ENCODE measurements at regions not wholly inside any gene's neighbourhood (a gene's known extent, or its start where the extent isn't known, plus 50 kb on each side); places are given as distances from the start of the nearest gene placed in this dataset.

DNA sequence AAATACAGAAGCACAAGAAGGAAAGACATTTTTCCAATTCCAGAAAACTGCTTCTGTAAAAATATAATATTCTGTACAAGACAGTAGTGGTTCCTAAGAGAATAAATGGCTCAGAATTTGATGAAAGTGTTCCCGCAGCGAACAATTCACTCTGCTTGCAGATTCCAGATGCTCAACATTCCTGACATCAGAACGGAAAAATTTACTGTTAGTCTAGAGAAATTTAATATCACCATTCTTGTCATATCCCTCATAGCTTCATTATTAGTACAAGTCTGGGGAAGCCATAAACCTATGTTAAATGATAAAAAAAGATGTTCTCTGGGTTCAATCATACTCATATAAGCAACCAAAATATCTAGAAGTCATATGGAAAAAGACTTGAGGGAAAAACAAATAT, 83.6 kb downstream of the MPP7 start:
- Histone ChIP-seq H3K27ac (no peak overlapping the region), H3K4me1 (ENCODE audit: control insufficient read depth in 1 of 2, insufficient read depth in 1 of 2, low read depth in 1 of 2, low read length in 1 of 2) (no peaks in the 10 kb centered on the region)

DNA sequence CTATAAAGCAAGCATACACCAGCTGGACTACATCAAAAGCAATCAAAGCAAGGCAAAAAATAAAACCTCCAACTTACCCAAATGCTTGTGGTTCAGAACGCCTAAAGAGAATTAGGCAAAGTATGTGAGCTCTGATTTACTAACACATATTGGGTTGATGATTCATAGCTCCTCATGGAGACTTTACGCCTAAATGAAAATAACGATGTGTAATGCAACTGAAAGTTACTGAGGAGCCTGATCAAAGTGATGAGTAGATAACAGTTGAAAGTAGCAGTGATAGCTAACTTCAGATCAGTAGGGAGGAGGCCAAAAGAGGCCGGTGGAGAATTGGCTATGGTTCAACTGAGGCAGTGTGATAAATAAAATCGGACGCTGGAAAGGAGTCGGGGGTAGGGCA, 85.0 kb downstream of the MPP7 start:
- no peaks in the 10 kb centered on the region for H3K27me3 ChIP-seq
- no peaks in the 10 kb centered on the region for H3K36me3 ChIP-seq
- H3K27ac ChIP-seq = no peak overlapping the region
- H3K4me1 ChIP-seq (ENCODE audit: control insufficient read depth in 1 of 2, insufficient read depth in 1 of 2, low read depth in 1 of 2, low read length in 1 of 2) = no peaks in the 10 kb centered on the region
- TF ChIP-seq, protein P1, sequence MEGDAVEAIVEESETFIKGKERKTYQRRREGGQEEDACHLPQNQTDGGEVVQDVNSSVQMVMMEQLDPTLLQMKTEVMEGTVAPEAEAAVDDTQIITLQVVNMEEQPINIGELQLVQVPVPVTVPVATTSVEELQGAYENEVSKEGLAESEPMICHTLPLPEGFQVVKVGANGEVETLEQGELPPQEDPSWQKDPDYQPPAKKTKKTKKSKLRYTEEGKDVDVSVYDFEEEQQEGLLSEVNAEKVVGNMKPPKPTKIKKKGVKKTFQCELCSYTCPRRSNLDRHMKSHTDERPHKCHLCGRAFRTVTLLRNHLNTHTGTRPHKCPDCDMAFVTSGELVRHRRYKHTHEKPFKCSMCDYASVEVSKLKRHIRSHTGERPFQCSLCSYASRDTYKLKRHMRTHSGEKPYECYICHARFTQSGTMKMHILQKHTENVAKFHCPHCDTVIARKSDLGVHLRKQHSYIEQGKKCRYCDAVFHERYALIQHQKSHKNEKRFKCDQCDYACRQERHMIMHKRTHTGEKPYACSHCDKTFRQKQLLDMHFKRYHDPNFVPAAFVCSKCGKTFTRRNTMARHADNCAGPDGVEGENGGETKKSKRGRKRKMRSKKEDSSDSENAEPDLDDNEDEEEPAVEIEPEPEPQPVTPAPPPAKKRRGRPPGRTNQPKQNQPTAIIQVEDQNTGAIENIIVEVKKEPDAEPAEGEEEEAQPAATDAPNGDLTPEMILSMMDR (IDR thresholded peaks at IDR 0.05) = no peak
- H3K4me3 ChIP-seq (ENCODE audit: low read depth in 1 of 2, low read length in 1 of 2) = no peak overlapping the region
- H3K9me3 ChIP-seq = no peaks in the 10 kb centered on the region

More for the DNA sequence above, 83.6 kb downstream of the MPP7 start:
- Histone ChIP-seq H3K36me3 (no peaks in the 10 kb centered on the region), H3K4me3 (ENCODE audit: low read depth in 1 of 2, low read length in 1 of 2) (no peak overlapping the region), H3K27me3 (no peaks in the 10 kb centered on the region), H3K9me3 (no peaks in the 10 kb centered on the region)
- TF ChIP-seq, protein P1 (IDR thresholded peaks at IDR 0.05) = no peak

DNA sequence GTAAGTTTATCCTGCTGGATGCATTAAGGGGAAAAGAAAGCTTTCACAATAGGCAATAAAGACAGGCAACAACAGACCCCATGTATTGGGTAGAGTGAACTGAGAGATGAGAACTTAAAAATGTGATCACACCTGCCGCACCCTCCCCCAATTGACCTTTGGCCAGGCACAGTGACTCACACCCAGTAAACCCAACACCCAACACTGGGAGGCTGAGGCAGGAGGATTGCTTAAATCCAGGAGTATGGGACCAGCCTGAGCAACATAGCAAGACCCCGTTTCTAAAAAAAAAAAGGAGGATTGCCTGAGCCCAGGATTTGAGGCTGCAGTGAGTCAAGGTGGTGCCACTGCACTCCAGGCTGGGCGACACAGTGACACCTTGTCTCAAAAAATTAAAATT, 86.9 kb downstream of the MPP7 start:
- H3K27me3 ChIP-seq = no peaks in the 10 kb centered on the region
- TF ChIP-seq, protein P1 (IDR thresholded peaks at IDR 0.05) = no peak
- H3K9me3 ChIP-seq = no peaks in the 10 kb centered on the region
- no peak overlapping the region for H3K27ac ChIP-seq
- H3K36me3 ChIP-seq = no peaks in the 10 kb centered on the region
- no peaks in the 10 kb centered on the region for H3K4me1 ChIP-seq (ENCODE audit: control insufficient read depth in 1 of 2, insufficient read depth in 1 of 2, low read depth in 1 of 2, low read length in 1 of 2)
- H3K4me3 ChIP-seq (ENCODE audit: low read depth in 1 of 2, low read length in 1 of 2) = no peak overlapping the region

DNA sequence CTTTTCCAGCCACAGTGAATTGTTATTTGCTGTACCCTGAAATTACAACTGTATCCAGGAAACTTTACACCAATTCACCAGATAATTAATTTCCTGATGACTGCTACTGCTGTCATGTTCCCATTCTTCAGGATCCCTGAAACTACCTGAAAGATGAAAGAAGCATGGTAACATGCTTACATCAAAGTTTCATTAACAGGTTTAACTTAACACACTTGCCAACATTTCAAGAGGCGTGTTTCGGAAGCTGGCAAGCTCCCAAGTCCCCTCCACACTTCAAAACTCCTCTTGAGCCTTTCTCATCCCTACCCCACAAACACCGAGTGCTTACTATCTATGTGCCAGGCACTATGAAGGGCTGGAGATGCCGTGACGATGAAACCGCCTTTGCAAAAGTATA, 88.6 kb downstream of the MPP7 start:
- H3K27ac ChIP-seq = no peak overlapping the region
- H3K4me3 ChIP-seq (ENCODE audit: low read depth in 1 of 2, low read length in 1 of 2) = no peak overlapping the region
- TF ChIP-seq, protein P1 (IDR thresholded peaks at IDR 0.05) = no peak
- H3K36me3 ChIP-seq = no peaks in the 10 kb centered on the region
- H3K27me3 ChIP-seq = no peaks in the 10 kb centered on the region
- H3K9me3 ChIP-seq = no peaks in the 10 kb centered on the region
- no peaks in the 10 kb centered on the region for H3K4me1 ChIP-seq (ENCODE audit: control insufficient read depth in 1 of 2, insufficient read depth in 1 of 2, low read depth in 1 of 2, low read length in 1 of 2)

DNA sequence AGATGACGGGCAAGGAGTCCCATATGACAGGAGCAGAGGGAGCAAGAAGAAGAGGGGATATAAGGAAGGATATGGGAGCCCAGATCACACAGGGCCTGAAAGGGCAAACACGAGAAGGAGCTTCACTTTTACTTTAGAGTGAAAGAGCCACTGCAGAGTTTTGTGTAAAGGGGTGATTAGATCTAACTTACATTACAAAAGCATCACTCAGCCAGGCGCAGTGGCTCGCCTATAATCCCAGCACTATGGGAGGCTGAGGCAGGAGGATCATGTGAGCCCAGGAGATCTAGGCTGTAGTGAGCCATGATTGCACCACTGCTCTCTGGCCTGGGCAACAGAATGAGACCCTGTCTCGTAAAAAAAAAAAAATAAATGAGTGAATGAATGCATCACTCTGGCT, 91.1 kb downstream of the MPP7 start:
- Histone ChIP-seq H3K4me3 (ENCODE audit: low read depth in 1 of 2, low read length in 1 of 2) (no peak overlapping the region), H3K9me3 (no peaks in the 10 kb centered on the region), H3K36me3 (no peaks in the 10 kb centered on the region), H3K4me1 (ENCODE audit: control insufficient read depth in 1 of 2, insufficient read depth in 1 of 2, low read depth in 1 of 2, low read length in 1 of 2) (no peaks in the 10 kb centered on the region), H3K27me3 (no peaks in the 10 kb centered on the region), H3K27ac (no peak overlapping the region)
- TF ChIP-seq, protein P1 (IDR thresholded peaks at IDR 0.05) = no peak

DNA sequence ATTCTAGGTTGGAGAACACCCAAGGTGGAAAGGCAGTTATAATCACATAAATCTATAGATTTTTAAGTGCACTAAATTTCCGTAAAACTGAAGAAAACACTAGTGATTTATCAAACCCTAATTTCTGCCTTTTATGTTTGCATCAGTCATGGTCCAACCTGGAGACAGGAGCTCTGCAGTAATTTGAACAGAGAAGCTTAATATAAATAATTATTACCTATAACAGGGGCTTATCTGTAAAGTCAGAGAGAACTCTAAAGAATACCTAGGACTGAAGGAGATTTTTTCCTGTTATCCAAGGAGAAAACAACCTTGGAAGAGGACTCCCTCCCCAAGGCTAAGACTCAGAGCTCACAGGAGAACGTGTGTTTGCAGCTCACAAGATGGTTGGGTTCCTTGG, 95.1 kb downstream of the MPP7 start:
- Histone ChIP-seq H3K9me3 (no peaks in the 10 kb centered on the region), H3K4me3 (ENCODE audit: low read depth in 1 of 2, low read length in 1 of 2) (no peak overlapping the region), H3K27me3 (no peaks in the 10 kb centered on the region), H3K4me1 (ENCODE audit: control insufficient read depth in 1 of 2, insufficient read depth in 1 of 2, low read depth in 1 of 2, low read length in 1 of 2) (no peaks in the 10 kb centered on the region), H3K36me3 (no peaks in the 10 kb centered on the region), H3K27ac (no peak overlapping the region)
- TF ChIP-seq, protein P1 (IDR thresholded peaks at IDR 0.05) = no peak

Data from neutrophil (primary cell).